GM18870 (cell line): ENCODE measurements at regions not wholly inside any gene's neighbourhood (a gene's known extent, or its start where the extent isn't known, plus 50 kb on each side); places are given as distances from the start of the nearest gene placed in this dataset.

Source experiments
- ATAC-seq: cut with Tn5 transposase; IDR thresholded peaks from one replicate; pipeline ENCODE4 v1.9.1; 2021; ENCODE audit warnings: moderate library complexity; ENCODE audit not compliant: unreplicated experiment

- no peak for ATAC-seq
Observed at GRCh38 chr12:92650228-92650822, 52.5 kb upstream of the PLEKHG7 start.

DNA sequence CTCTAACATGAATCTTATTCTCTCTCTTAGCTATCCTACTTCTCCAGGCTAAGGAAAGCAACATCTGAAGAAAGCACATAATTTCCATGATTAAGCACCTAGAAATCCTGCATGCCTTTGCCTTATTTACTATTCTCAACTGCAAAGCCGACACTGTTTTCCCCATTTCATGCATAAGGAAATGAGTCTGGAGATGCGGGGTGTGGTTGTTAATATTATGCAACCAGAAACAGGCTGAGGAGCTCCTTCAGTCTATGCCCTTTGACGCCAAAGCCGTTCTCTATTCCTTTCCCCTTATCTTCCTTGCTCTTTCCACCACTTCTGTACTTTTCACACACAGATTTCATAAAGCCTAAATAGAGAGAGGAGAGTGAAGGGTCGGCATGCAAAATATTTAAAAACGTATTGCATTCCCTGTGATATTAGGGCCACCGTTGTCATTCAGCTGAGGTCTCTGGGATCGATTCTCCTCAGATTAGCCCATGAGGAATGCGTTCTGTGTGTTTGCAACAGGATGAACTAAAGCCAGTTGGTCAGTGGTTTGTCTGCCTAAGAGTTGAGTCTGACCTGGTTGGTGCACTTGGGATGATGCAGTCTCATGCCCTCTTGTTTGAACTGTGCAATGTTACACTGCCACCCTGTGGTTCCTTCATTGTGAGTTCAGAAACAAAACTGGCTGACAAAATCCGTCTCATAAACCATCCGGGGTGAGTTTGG lies 53.1 kb upstream of the PLEKHG7 start:
- ATAC-seq, result peak; percentile 60

DNA sequence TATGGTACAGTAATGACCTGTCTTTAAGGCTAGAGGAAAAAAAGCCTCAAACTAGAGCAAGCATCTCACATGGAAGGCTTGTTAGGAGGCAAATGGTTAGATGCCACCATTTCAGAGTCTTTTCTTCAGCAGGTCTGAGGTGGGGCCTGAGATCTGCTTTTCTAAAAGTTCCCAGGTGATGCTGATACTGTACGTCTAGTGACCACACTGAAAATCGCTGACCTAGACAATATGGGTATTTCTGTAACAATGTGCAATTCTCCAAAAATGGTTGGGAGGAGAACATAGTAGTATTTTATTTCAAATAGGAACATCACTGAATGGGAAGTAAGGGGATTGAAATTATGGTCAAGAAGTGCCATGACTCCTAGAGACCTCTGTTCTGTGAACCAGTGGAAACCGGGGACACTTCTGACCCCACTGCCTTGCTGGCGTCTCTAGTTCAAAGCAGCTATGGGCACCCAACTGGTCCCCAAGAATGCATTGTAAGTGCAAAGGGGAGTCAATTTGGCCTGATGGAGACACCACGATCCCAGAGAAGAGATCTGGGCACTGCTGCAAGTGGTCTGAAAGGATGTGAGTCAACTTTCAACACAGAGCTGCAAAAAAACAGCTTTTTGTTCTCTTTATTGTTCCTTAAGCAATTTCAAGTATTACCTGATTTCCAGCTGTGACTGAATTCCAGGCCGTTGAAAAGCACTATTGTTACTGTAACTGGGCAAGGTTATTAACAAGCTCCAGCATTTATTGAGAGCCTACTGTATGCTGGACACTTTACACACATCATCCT lies 54.4 kb upstream of the PLEKHG7 start:
- ATAC-seq, result no peak

GRCh38 chr12:92641291-92641690 lies 61.5 kb upstream of the PLEKHG7 start:
- ATAC-seq, result no peak

DNA sequence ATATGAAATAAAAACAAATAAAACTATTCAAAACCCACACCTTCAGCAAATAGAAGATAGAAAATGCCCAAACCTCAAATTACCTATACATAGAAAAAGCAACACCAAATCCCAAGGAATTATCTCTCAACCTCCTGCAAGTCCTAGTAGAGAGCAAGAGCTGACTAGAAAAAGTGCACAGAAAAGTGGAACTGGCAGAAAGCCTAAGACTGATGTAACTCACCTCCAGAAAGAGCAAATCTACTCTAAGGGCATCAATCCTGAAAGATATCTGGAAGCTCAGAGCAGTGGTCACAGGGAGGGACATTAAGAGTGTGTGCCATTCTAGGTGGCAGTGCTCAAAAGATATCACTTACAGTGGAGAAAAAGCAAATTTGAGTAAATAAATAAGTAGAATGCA lies 62.1 kb upstream of the PLEKHG7 start:
- no peak for ATAC-seq

DNA sequence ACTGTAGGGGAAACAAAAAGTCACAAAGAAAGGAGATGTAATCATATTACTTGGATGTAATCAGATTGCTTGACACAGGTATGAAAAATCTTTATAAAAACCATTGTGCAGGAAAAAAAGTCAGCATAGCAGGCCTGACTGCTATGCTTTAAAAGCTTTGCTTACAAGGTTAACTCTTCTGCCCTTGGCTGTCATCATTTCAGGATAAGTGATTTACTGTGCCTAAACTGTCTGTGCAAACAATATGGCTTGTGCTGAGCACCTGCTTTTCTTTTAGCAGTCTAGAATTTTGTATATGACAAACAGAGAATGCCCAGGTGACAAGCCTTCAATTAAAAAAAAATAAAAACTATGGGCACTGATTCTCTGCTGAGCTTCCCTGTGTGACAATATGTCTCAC lies 63.8 kb upstream of the PLEKHG7 start:
- no peak for ATAC-seq

DNA sequence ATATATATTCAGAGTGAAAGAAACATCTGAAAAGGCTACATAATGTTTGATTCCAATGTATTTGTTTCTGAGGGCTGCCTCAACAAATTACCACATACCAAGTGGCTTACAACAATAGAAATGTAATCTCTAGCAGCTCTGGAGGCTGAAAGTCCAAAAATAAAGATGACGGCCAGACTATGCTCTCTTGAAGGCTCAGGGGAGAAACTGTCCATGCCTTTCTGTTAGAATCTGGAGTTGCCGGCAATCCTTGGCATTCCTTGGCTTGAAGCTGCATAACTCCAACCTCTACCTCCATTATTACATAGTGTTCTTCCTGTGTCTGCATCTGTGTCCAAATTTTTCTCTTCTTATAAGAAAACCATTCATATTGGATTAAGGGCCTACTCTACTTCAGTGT lies 68.1 kb upstream of the PLEKHG7 start:
- ATAC-seq, result no peak

DNA sequence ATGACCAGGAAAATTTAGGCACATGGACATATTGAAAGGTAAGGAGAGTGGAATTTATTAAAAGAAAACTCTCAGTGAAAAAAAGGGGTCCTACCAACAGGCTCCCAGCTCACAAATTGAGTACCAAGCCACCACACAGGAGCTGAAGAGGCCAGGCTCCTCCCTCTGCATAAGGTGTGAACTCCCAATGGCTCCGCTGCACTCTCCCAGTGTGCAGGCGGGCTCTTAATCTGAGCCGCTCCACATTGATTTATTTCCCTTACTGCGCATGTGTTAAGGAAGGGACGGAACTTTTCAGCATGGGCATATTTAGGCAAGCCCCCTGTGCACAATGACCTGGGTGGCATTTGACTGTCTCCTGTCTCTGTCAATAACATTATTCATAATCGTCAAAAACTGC lies 68.6 kb upstream of the PLEKHG7 start:
- no peak for ATAC-seq

- no peak for ATAC-seq
Observed at GRCh38 chr12:92630968-92631367, 71.8 kb upstream of the PLEKHG7 start.

GRCh38 chr12:92629349-92630065 lies 73.3 kb upstream of the PLEKHG7 start:
- ATAC-seq, result no peak

DNA sequence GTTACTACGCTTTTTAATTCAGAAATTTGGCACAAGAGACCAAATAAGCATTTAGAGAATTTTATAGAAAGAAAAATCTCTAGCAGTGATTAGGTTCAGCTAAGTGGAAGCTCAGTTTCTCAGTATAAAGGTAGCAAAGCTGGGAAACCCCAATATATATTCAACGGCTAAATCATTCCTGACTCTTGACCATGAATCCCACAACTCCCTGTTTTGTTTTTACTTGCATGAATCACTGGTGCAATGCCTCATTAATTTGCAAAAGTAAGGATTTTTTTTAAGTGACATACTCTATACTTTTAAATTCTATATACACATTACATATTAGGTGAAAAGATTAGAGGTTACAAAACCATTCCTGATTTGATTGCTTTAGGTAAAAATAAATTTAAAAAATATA lies 74.3 kb upstream of the PLEKHG7 start:
- no peak for ATAC-seq

DNA sequence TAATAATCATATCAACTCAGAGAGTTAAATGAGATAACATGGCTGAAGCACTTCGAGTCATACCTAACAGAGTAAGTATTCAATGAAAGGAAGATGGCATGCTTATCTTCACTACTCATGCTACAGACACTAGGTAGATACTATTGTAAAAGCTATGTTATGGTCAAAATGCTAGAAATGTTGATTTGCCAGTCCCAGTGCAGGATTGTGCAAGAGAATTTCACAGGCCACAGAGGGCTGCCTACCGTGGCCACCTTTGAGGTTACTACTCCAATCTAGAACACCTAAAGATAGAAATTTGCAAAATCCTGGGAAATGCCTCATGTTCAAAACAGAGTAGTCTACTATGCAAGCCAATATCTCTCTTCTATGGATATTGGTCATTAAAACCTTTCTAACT lies 75.3 kb upstream of the PLEKHG7 start:
- no peak for ATAC-seq

DNA sequence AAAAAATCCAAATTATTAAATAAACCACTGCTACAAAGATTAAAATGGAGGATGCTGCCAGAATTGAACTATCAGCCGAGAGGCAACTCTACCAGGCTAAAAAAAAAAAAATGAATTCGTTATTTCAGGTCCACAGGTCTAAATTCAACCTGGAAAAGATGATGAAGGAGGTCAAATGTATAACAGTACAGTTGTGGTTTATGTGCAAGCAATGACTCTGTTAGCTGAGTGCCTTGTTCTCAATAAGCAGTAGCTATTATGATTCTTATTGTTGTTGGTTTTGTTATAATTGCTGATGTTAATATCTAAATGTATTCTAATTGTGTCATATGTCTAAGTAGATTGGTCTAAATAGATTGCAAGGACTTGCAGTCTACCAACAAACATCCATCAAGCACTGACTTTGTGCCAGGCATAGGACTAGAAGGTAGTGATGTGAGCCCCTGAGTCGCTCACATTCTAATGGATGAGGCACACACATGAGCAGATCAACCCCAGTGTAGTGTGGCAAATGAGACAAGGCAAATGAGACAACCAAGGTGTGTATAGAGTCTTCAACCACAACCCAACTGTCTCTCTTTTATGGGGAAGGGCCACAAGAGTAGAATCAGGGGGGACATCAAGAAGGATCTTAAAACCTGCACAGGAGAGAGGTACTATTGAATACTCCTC lies 77.0 kb upstream of the PLEKHG7 start:
- ATAC-seq, result no peak

GRCh38 chr12:92624236-92624635 lies 78.6 kb upstream of the PLEKHG7 start:
- ATAC-seq, result no peak

GRCh38 chr12:92623386-92623785 lies 79.4 kb upstream of the PLEKHG7 start:
- no peak for ATAC-seq

DNA sequence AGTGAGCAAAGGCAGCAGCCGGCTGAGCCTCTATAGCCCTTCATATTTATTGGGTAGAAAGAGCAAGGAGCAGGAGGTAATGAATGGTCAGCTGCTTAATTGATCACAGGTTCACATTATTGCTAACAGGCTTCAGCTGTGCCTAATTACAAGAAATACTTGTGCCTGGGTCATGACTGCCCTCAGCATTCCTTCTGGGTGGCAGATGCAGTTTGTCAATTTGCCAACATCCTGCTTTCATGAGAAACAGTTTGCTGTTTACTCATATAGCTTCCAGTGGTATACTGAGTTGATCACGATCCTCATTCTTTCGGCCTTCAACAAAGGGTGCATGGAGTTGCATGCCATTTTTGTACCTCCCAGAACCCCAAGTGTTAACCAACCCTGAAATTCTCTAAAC lies 81.0 kb upstream of the PLEKHG7 start:
- ATAC-seq, result no peak

DNA sequence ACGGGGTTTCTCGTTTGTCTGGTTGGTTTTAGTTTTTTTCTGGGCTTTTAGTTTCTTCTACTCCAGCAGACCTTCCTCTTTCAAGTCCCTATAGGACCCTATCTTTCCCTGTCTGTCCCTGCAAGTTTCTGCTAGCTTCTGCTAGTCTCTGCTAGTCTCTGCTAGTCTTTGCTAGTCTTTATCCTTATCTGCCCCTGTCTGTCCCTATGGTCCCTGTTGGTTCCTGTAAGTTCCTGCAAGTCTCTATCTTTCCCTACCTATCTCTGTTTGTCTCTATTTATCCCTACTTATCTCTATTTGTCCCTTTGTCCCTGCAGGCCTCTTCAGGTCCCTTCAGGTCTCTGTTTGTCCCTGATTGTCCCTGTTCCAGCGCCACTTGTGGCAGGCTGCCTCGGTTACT lies 81.5 kb upstream of the PLEKHG7 start:
- no peak for ATAC-seq

- ATAC-seq, result no peak
Observed at GRCh38 chr12:92619730-92620684, 82.8 kb upstream of the PLEKHG7 start.

GRCh38 chr12:92619026-92619425 lies 83.8 kb upstream of the PLEKHG7 start:
- no peak for ATAC-seq

- no peak for ATAC-seq
Observed at GRCh38 chr12:92615703-92616102, 87.1 kb upstream of the PLEKHG7 start.
